Spinal cord (tissue), 9 donors: ENCODE measurements at regions not wholly inside any gene's neighbourhood (a gene's known extent, or its start where the extent isn't known, plus 50 kb on each side); places are given as distances from the start of the nearest gene placed in this dataset.
A peak's percentile ranks its signal among the peaks of the same experiment; 100 is the strongest.

Source experiments
- DNase-seq, 6 donors: peaks; one replicate each; pipeline versions ENCODE4 v3.0.0 to v3.0.0-alpha.2; 2013 to 2015; ENCODE audit warnings: low spot score in 6 of 6, low read depth in 4 of 6
- H3K27ac ChIP-seq: one replicate; pipeline ENCODE4 v1.5.1; 2013; ENCODE audit warnings: low read depth, low read length, control low read depth
- H3K27me3 ChIP-seq: one replicate; pipeline ENCODE4 v1.6.1; 2013; ENCODE audit warnings: low read length; ENCODE audit not compliant: control insufficient read depth, insufficient read depth
- H3K36me3 ChIP-seq: one replicate; pipeline ENCODE4 v1.6.1; 2013; ENCODE audit warnings: low read length; ENCODE audit not compliant: control insufficient read depth, insufficient read depth
- H3K4me1 ChIP-seq: one replicate; pipeline ENCODE4 v1.6.1; 2013; ENCODE audit warnings: low read length; ENCODE audit not compliant: control insufficient read depth, insufficient read depth
- H3K4me3 ChIP-seq: one replicate; pipeline ENCODE4 v1.5.1; 2013; ENCODE audit warnings: low read depth, low read length, control low read depth
- H3K9me3 ChIP-seq: one replicate; pipeline ENCODE4 v1.6.1; 2013; ENCODE audit warnings: low read length; ENCODE audit not compliant: control insufficient read depth, insufficient read depth
- WGBS: methylation state at CpG from one replicate; pipeline ENCODE4 v1.1.5; 2013; ENCODE audit warnings: missing lambda C conversion rate; ENCODE audit not compliant: insufficient coverage; 5-methylcytosine and 5-hydroxymethylcytosine counted together
- donor health status: healthy.

DNA sequence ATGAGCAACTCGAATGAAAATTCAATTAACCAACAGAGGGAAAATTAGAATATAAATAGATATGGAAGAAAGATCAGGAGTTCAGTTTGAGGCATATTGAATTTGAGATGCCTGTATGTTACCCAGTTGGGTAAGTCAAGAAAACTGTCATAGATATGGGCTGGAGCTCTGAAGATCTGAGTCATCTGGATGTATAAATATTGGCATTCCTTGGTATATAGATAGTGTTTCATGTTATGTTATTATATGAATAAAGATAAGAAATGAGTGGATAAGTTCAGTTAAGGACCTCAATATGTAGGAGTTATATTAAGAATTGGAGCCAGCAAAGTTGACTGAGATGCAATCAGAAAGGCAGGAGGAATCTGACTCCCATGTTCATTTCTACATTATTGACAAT lies 543.6 kb upstream of the SMIM31 start:
- WGBS: no CpG with 5 or more reads among the region's 1 CpG
- H3K9me3 ChIP-seq: no peaks in the 10 kb centered on the region
- H3K27me3 ChIP-seq: no peaks in the 10 kb centered on the region
- H3K4me1 ChIP-seq: no peaks in the 10 kb centered on the region
- no peak overlapping the region for H3K27ac ChIP-seq
- no peak overlapping the region for H3K4me3 ChIP-seq
- no peaks in the 10 kb centered on the region for H3K36me3 ChIP-seq
- no peak for DNase-seq

DNA sequence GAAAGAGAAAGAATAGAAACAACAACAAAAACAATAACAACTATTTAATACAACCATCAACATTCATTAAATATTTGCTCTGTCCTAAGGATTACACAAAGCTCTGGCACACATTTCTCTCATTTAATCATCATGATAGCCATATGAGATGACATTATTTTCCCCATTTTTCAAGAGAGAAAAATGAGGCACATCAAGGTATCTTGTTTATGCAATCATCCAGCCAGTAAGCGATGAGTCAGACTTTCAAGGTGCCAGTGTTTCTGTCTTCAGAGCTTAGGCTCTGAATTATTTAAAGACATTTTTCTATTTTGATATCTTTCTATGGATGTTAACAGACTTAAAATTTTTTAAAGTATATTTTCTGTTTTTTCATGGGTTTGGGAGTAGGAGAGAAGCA lies 541.8 kb upstream of the SMIM31 start:
- DNase-seq: no peak
- no peaks in the 10 kb centered on the region for H3K4me1 ChIP-seq
- H3K4me3 ChIP-seq: no peak overlapping the region
- no peaks in the 10 kb centered on the region for H3K9me3 ChIP-seq
- no CpG with 5 or more reads among the region's 1 CpG for WGBS
- H3K36me3 ChIP-seq: no peaks in the 10 kb centered on the region
- no peaks in the 10 kb centered on the region for H3K27me3 ChIP-seq
- H3K27ac ChIP-seq: no peak overlapping the region

DNA sequence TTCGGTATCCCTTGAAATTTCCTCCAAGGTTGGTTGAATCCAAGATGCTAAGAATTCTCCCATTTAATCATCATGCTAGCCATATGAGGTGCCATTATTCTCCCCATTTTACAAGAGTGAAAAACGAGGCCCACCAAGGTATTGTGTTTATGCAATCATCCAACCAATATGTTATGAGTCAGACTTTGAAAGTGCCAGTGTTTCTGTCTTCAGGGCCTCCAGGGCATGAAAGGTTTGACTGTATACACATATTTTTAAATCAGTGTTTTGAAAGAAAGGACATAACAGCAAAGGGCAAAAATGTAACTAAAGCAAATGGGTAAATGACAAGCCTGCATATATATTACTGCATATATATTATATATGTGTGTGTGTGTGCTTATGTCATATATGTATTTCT lies 541.2 kb upstream of the SMIM31 start:
- Histone ChIP-seq H3K27ac (no peak overlapping the region), H3K9me3 (no peaks in the 10 kb centered on the region), H3K4me3 (no peak overlapping the region), H3K27me3 (no peaks in the 10 kb centered on the region), H3K36me3 (no peaks in the 10 kb centered on the region), H3K4me1 (no peaks in the 10 kb centered on the region)
- WGBS: 100% methylated on average over 1 of the region's 2 CpGs
- no peak for DNase-seq

DNA sequence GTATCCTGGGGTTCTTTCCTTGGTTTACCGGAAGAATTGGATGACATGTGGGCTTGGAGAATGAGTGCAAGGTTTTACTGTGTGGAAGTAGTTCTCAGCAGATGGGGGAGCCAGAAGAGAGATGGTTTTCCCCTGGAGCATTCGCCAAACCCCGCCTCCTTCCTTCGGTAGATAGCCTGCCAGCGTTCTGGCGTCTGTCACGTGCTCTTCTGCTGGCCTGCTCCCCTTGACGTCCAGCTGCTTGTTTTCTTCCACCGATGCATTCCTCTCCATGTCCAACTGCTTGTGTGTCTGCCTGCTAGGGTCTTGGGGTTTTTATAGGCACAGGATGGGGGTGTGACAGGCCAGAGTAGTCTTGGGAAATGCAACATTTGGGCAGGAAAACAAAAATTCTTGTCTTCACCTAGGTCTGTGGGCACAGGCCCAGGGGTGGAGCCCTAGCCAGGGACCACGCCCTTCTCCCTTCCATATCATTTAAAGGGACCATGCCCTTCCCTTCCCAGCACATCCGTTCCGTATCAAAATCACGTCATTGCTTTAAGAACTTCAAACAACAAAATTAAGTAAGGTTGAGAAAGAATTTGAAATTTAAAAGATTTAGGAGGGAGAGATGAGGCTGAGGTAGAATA lies 538.7 kb upstream of the SMIM31 start:
- 82% methylated on average over 8 of the region's 13 CpGs for WGBS
- no peak for DNase-seq
- no peak overlapping the region for H3K27ac ChIP-seq
- H3K27me3 ChIP-seq: no peaks in the 10 kb centered on the region
- no peaks in the 10 kb centered on the region for H3K36me3 ChIP-seq
- no peaks in the 10 kb centered on the region for H3K9me3 ChIP-seq
- H3K4me3 ChIP-seq: no peak overlapping the region
- no peaks in the 10 kb centered on the region for H3K4me1 ChIP-seq

DNA sequence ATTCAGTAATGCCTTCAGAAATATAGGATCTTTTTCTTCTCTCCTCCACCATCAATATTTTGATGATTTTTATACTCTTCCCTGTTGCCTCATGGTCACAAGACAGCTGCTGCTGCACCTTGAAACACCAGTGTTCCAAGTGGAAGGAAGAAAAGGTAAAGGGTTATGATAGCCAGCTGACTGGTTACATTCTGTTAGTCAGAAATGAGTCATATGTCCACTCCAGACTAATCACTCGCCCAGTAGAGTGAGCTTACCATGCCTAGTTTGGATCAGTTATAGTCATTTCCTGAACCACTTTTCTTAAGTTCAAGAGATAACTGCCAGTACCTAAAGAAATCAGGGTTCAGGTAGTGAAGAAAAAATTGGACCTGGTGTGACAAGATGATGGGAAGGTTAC lies 532.3 kb upstream of the SMIM31 start:
- Histone ChIP-seq H3K27ac (no peak overlapping the region), H3K4me3 (no peak overlapping the region), H3K27me3 (no peaks in the 10 kb centered on the region), H3K36me3 (no peaks in the 10 kb centered on the region), H3K9me3 (no peaks in the 10 kb centered on the region), H3K4me1 (no peaks in the 10 kb centered on the region)
- DNase-seq: no peak
- WGBS: 100% methylated on average over 1 of the region's 1 CpG

DNA sequence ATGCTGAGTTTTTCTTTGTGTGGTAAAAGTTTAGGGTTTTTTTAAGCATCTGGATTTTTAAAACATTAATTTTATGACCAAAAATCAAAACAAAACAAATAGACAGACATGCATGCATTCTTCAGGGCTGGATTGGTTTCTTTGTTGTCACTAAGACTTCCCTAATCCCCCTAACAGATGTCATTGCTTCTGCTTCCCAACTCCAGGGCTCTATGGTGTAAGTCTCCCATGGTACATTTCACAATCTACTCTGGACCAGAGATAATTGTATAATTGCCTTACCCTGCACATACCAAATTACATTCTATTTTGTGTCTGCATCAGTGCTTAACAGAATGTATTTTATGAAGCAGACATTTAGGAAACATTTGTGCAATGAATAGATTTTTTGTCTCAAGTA lies 529.1 kb upstream of the SMIM31 start:
- H3K9me3 ChIP-seq: no peaks in the 10 kb centered on the region
- DNase-seq: peak in 1 of 6 donors; percentile 43
- no peak overlapping the region for H3K4me3 ChIP-seq
- no peaks in the 10 kb centered on the region for H3K27me3 ChIP-seq
- H3K4me1 ChIP-seq: no peaks in the 10 kb centered on the region
- no peaks in the 10 kb centered on the region for H3K36me3 ChIP-seq
- H3K27ac ChIP-seq: no peak overlapping the region

DNA sequence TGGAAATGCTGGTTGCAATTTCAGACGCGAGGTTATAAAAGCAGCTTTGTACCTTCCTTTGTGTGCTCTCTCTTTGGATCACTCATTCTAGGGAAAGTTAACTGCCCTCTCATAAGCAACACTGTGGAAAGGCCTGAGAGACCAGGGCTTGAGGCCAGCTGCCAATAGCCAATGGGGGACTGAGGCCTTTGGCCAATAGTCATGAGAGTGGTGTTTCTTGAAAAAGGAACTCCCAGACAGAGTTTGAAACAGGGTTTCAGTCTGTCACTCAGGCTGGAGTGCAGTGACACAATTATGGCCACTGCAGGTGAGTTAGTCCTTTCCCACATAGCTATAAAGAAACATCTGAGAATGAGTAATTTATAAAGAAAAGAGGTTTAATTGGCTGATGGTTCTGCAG lies 524.7 kb upstream of the SMIM31 start:
- Histone ChIP-seq H3K27me3 (no peaks in the 10 kb centered on the region), H3K4me3 (no peak overlapping the region), H3K27ac (no peak overlapping the region), H3K9me3 (no peaks in the 10 kb centered on the region), H3K4me1 (no peaks in the 10 kb centered on the region), H3K36me3 (no peaks in the 10 kb centered on the region)
- WGBS: 82% methylated on average over 2 of the region's 2 CpGs
- DNase-seq: no peak

DNA sequence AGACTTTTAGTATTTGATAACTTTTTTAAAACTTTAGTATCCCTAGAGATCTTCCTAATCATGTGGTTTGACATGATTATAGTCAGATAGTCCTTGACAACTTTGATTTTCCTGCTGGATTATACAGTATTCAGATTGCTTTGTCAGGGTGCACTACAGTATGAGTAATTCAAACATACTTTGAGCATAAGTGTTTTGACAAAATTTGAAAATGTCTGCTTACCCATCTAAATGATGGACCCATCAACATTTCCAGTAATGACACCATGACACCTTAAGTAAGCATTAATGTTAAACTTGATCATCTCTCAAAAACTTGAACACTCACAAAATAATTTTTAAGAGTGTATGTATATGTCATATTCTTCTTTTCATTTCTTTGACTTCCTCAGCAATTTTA lies 514.5 kb upstream of the SMIM31 start:
- H3K27ac ChIP-seq: no peak overlapping the region
- H3K4me3 ChIP-seq: no peak overlapping the region
- no peaks in the 10 kb centered on the region for H3K4me1 ChIP-seq
- DNase-seq: no peak
- H3K36me3 ChIP-seq: no peaks in the 10 kb centered on the region
- no peaks in the 10 kb centered on the region for H3K9me3 ChIP-seq
- no peaks in the 10 kb centered on the region for H3K27me3 ChIP-seq

DNA sequence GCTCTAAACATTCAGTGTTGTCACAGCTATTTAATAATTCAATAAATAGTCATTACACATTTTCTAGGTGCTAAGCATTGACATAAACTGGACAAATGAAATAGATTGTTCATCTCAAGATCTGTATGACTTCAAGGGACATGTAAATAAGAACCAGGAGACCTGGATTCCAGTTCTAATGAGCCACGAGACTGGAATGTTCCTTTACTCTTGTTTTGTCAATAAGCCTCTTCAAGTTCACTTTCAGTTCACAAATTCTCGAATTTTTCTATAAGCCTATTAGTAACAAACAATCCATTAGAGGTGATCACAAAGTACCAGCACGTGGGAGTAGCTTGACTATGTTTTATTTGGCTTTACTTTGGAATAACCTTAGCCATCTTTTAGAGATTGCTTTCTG lies 514.0 kb upstream of the SMIM31 start:
- Histone ChIP-seq H3K27me3 (no peaks in the 10 kb centered on the region), H3K4me3 (no peak overlapping the region), H3K27ac (no peak overlapping the region), H3K36me3 (no peaks in the 10 kb centered on the region), H3K9me3 (no peaks in the 10 kb centered on the region), H3K4me1 (no peaks in the 10 kb centered on the region)
- WGBS: no CpG with 5 or more reads among the region's 3 CpGs
- no peak for DNase-seq

DNA sequence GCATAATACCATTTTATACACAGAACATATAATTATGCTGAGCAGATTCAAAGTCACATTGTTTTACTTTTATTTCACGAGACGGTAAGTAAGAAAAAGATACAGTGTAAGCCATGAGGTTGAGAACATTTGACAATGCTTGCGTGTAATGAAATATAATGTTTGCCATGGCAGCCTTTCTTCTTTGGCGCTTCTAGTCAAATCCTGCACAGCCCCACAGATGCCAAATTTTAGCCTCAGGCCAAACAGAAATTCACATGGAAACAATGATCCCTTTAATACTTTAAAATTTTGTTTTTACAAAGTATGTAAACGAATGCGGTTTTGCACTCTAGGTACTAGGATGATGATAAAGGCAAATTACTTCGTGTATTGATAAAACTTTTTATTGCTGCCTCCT lies 502.7 kb upstream of the SMIM31 start:
- 40% methylated on average over 3 of the region's 7 CpGs for WGBS
- peak in 1 of 6 donors; percentile 26 for DNase-seq
- Histone ChIP-seq H3K9me3 (no peaks in the 10 kb centered on the region), H3K27ac (no peak overlapping the region), H3K4me3 (no peak overlapping the region), H3K4me1 (no peaks in the 10 kb centered on the region), H3K27me3 (no peaks in the 10 kb centered on the region), H3K36me3 (no peaks in the 10 kb centered on the region)
